ENCODE measurements at regions not wholly inside any gene's neighbourhood (a gene's known extent, or its start where the extent isn't known, plus 50 kb on each side); places are given as distances from the start of the nearest gene placed in this dataset.

GRCh38 chr22:49323751-49324415 lies 503.8 kb downstream of the BRD1 start:
- H3K4me3 ChIP-seq (ENCODE audit: low read depth, low read length), result no peak overlapping the region

- no peak overlapping the region for H3K4me3 ChIP-seq (ENCODE audit: low read depth, low read length)
These were observed 504.6 kb downstream of the BRD1 start for GRCh38 chr22:49322861-49323622.

DNA sequence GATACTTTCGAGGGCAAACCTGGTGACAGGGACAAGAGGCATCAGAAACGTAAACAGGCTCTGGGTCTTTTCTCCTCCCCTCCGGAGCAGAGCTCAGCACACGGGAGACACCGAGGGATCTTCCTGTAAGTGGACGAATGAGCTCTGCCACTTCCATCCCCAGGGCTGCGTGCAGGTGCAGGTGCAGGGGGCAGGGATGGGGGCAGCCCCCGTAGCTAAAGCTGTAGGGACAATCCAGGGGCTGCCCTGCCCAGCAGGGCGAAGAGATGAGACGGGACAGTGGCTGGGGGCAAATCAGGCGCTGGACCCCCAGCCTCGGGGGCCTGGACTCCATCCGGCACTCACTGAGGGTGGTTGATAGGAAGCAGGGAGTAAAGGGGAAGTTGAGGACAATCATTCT lies 505.4 kb downstream of the BRD1 start:
- H3K4me3 ChIP-seq (ENCODE audit: low read depth, low read length), result no peak overlapping the region

- no peak overlapping the region for H3K4me3 ChIP-seq (ENCODE audit: low read depth, low read length)
These were observed 506.1 kb downstream of the BRD1 start for GRCh38 chr22:49321477-49322055.

- H3K4me3 ChIP-seq (ENCODE audit: low read depth, low read length), result no peak overlapping the region
These were observed 506.8 kb downstream of the BRD1 start for GRCh38 chr22:49320714-49321476.

- no peak overlapping the region for H3K4me3 ChIP-seq (ENCODE audit: low read depth, low read length)
These were observed 510.3 kb downstream of the BRD1 start for GRCh38 chr22:49317369-49317768.

DNA sequence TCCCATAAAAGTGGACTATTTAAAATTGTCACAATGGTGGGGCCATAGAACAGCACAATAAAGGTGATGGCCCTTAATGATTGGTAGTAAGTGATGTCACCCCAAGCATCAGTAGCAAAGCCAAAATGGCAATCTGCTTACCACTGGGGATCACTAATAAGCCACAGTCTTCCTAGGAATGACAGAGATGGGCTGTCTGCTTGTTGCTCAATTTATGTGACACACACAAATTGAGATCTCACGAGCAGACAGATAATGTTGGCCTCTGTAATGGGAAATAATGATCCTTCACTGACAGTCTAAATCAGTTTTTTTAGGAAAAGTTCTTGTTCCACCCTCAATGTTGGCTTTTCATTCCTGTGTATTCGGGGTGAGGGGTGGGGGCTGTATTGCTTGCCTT lies 515.1 kb downstream of the BRD1 start:
- no peak overlapping the region for H3K4me3 ChIP-seq (ENCODE audit: low read depth, low read length)

- H3K4me3 ChIP-seq (ENCODE audit: low read depth, low read length), result no peak overlapping the region
These were observed 517.3 kb downstream of the BRD1 start for GRCh38 chr22:49310354-49310753.

DNA sequence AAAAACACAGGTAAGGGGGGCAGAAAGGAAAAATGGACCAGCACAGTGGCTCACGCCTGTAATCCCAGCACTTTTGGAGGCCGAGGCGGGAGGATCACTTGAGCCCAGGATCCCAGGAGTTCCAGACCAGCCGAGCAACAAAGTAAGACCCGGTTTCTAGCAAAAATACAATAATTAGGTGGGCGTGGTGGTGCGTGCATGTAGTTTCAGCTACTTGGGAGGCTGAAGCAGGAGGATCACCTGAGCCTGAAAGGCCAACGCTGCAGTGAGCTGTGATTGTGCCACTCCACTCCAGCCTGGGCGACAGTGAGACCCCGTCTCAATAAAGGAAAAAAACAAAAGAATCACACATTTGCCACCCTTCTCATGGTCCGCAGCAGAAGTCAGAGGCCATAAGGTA lies 519.4 kb downstream of the BRD1 start:
- no peak overlapping the region for H3K4me3 ChIP-seq (ENCODE audit: low read depth, low read length)

- H3K4me3 ChIP-seq (ENCODE audit: low read depth, low read length), result no peak overlapping the region
These were observed 519.8 kb downstream of the BRD1 start for GRCh38 chr22:49307870-49308269.

DNA sequence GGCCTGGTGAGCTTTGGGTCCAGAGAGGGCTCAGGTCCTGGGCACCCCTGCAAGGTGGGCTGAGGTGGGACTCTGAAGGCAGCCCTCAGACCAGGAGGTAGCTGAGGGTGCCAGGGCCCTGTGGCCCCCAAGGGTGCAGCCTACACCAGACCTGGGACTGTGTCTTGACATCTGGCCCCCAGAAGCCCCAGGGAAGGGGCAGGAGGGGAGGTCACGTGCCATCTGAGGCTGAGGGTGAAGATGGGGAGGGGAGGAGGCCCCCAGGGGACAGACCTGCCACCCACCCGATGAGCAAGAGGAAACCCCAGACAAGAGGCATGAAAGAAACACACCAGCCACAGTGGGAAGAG lies 520.2 kb downstream of the BRD1 start:
- no peak overlapping the region for H3K4me3 ChIP-seq (ENCODE audit: low read depth, low read length)

DNA sequence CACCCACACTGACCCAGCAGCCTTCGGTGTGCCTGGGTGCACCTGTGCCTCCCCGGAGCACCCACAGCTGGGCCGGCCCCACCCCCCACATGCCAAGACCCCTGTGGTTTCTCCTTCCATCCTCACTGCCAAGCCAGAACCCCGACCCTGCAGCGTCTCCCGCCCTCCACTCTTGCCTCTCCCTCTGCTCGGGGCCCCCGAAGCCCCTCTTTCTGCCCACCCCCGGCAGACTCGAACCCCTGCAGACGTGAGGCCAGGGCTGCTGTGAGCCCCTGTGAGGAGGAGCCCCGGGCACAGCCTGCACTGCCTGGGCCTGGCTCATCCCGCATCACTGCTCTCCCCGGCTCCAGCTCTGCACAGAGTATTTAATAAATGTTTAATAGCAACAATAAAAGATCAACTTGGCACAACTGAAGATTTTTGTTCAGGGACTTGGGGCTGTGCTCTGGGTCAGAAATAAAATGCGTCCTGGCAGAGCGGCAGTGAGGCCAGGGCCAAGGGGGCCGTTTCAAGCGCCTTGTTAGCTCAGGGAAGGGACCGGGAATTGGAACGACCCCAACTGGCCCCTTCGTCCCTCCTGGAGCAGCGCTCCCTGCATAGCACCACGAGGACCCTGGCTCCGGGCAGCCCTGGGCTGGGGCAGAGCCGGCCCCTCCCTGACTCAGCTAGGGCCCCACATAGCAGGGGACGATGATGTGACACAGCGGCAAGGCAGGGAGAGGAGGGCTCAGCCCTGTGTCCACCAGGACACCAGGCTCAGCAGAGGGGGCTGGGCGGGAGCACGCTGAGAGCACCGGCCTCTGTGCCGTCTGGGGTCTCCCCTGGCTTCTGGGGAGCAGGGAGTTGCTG lies 520.8 kb downstream of the BRD1 start:
- H3K4me3 ChIP-seq (ENCODE audit: low read depth, low read length), result no peak overlapping the region

GRCh38 chr22:49305966-49306631 lies 521.6 kb downstream of the BRD1 start:
- H3K4me3 ChIP-seq (ENCODE audit: low read depth, low read length), result no peak overlapping the region

GRCh38 chr22:49305214-49305965 lies 522.3 kb downstream of the BRD1 start:
- H3K4me3 ChIP-seq (ENCODE audit: low read depth, low read length), result no peak overlapping the region

DNA sequence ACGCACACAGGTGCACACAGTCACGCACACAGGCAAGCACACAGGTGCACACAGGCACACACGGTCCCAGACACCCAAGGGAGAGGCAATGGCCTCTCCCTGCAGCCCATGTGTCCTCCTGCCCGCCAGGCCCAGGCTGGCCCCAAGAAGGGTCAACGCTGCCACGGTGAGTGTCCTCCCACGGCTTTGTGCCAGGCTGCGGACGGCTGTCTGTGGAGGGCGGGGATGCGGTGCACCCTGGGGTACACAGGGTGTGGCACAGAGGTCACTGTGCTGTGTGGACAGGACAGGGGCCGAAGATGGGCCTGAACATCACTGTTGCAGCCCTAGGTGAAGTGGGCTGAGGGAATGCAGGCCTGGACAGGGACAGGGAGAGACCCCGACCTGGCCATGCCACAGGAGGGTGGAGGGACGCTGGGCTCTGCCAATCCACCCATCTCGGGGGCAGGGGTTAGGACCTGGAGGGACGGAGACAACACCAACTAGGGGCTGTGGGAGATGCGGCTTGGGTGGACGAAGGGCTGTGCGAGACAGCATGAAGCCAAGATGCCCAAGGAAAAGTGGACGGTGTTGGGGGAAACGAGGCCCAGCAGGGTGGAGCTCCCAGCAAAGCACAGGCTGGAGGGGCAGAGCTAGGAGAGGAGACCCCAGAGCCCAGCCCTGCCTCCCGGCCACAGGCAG lies 523.8 kb downstream of the BRD1 start:
- H3K4me3 ChIP-seq (ENCODE audit: low read depth, low read length), result no peak overlapping the region

DNA sequence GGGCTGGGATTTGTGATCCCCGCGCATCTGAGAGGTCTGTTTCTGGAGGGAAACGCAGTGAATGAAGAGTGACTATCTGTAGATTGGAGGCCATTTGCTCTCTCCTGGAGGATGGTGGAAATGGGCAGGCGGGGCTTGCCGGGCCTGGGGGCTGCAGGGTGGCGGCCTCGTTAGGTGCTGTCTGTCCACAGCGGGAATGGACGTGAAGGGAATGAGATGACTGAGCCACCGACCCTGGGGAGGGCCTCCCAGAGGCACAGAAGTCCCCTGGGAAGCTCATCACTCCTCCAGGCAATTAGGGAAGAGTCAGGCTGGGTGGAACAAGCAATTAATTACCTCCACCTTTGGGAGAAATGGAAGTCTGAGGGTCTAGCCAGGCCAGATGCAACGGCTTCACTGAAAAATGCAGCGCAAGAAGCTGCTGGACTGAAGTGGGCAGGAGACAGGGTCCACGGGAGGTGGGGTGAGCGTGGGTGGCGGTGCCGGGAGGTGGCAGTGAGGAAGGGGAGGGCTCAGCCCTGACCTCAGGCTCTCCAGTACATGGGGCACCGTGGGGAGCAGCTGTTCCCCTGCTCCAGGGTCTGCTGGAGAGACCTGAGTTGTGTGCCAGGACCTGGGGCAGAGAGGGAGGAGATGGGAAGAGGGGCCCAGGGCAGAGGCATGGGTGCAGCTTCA lies 524.5 kb downstream of the BRD1 start:
- H3K4me3 ChIP-seq (ENCODE audit: low read depth, low read length), result no peak overlapping the region

DNA sequence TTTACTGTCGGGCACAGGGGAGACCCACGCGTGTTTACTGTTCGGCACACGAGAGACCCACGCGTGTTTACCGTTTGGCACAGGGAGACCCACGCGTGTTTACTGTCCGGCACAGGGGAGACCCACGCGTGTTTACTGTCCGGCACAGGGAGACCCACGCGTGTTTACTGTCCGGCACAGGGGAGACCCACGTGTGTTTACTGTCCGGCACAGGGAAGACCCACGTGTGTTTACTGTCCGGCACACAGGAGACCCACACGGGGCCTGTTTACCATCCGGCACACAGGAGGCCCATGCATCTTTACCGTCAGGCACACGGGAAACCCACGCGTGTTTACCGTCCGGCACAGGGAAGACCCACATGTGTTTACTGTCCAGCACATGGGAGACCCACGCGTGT lies 525.1 kb downstream of the BRD1 start:
- H3K4me3 ChIP-seq (ENCODE audit: low read depth, low read length), result no peak overlapping the region

- no peak overlapping the region for H3K4me3 ChIP-seq (ENCODE audit: low read depth, low read length)
These were observed 525.6 kb downstream of the BRD1 start for GRCh38 chr22:49302150-49302460.
